ENCODE measurements at regions not wholly inside any gene's neighbourhood (a gene's known extent, or its start where the extent isn't known, plus 50 kb on each side); places are given as distances from the start of the nearest gene placed in this dataset.

DNA sequence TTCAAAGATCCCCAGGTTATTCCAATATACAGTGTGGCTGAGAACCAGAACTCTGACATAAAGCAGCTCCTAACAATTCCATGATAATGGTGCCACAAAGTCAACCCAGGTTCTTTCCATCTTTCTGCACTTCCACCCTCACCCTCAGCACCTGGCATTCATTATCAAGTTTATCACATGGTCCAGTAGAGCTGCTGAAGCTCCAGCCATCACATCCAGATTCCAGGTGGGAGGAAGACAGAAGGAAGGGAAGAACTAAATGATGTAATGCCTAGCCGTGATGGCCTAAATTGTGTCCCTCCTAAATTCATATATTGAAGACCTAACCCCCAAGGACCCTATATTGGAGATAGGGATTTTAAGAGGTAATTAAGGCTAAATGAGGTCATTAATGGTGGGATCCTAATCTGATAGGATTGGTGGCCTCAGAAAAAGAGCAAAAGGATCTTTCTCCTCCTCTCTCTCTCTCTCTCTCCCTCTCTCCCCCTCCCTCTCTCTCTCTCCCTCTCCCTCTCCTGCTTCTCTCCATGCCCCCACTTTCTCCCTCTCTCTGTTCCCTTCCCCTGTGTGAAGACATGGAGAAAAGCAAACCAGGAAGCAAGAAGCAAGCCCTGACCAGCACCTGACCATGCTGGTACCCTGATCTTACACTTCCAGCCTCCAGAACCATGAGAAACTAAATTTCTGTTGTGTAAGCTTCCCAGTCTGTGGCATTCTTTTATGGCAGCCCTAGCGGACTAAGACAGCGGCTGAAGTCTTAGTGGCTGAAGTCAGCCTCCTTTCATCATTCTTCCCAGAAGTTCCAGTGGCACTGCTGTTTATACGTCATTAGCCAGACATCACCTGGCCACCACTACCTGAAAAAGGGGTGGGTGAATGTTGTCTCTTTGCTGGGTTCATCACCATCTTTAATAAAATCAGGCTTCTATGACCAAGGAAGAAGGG, 369.7 kb upstream of the PROK2 start:
- Mint-ChIP-seq H3K27me3 (ENCODE audit: unreplicated experiment) (peaks cover 3% of the 10 kb centered on the region), H3K27ac (ENCODE audit: unreplicated experiment) (peak overlapping the region; percentile 40), H3K4me3 (ENCODE audit: unreplicated experiment) (no peak overlapping the region), H3K36me3 (ENCODE audit: unreplicated experiment) (no peaks in the 10 kb centered on the region), H3K9me3 (ENCODE audit: unreplicated experiment) (no peaks in the 10 kb centered on the region), H3K4me1 (ENCODE audit: unreplicated experiment) (peaks cover 18% of the 10 kb centered on the region)
- no peak for DNase-seq (ENCODE audit: extremely low spot score, unreplicated experiment)
- TF ChIP-seq, protein P1, sequence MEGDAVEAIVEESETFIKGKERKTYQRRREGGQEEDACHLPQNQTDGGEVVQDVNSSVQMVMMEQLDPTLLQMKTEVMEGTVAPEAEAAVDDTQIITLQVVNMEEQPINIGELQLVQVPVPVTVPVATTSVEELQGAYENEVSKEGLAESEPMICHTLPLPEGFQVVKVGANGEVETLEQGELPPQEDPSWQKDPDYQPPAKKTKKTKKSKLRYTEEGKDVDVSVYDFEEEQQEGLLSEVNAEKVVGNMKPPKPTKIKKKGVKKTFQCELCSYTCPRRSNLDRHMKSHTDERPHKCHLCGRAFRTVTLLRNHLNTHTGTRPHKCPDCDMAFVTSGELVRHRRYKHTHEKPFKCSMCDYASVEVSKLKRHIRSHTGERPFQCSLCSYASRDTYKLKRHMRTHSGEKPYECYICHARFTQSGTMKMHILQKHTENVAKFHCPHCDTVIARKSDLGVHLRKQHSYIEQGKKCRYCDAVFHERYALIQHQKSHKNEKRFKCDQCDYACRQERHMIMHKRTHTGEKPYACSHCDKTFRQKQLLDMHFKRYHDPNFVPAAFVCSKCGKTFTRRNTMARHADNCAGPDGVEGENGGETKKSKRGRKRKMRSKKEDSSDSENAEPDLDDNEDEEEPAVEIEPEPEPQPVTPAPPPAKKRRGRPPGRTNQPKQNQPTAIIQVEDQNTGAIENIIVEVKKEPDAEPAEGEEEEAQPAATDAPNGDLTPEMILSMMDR (IDR thresholded peaks at IDR 0.05), result no peak

DNA sequence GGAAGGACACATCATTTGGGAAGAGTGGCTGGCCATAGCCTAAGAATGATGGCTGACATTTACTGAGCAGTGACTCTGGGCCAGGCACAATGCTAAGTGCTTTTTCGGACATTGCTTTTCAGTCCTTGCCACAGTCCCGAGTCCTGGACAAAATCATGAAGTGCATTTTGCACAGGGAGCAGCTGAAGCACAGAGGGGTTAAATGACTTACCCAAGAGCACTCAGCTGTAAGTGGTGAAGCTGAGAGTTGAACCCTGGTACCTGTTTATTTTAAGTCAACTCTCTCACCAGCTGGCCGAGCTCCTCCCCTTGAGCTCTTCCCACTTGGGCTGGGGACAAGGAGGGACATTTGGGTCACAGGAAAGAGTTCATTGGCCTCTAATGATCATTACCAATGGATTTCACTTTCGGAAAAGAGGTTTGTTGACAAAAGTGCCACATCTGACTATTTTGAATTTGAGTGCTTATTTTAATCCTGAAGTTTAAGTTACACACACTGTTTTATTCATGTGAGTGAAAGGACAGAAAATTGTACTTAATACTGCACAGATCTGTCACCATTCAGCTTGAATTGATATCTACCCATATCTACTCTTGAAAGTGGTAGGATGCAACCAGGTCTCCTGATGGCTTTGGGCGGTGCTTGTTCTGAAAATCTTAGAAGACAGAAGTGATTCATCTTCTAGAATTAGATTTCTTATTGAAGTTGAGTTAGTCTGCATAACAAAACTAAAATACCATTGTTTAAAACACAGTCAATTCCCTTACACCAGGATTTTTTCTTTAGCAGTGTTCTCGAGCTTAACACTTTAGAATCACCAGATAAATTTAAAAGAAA, 368.7 kb upstream of the PROK2 start:
- TF ChIP-seq, protein P1 (IDR thresholded peaks at IDR 0.05), result no peak
- Mint-ChIP-seq H3K4me1 (ENCODE audit: unreplicated experiment) (peaks cover 18% of the 10 kb centered on the region), H3K27me3 (ENCODE audit: unreplicated experiment) (no peaks in the 10 kb centered on the region), H3K4me3 (ENCODE audit: unreplicated experiment) (no peak overlapping the region), H3K27ac (ENCODE audit: unreplicated experiment) (no peak overlapping the region), H3K9me3 (ENCODE audit: unreplicated experiment) (no peaks in the 10 kb centered on the region), H3K36me3 (ENCODE audit: unreplicated experiment) (no peaks in the 10 kb centered on the region)
- DNase-seq (ENCODE audit: extremely low spot score, unreplicated experiment), result no peak

DNA sequence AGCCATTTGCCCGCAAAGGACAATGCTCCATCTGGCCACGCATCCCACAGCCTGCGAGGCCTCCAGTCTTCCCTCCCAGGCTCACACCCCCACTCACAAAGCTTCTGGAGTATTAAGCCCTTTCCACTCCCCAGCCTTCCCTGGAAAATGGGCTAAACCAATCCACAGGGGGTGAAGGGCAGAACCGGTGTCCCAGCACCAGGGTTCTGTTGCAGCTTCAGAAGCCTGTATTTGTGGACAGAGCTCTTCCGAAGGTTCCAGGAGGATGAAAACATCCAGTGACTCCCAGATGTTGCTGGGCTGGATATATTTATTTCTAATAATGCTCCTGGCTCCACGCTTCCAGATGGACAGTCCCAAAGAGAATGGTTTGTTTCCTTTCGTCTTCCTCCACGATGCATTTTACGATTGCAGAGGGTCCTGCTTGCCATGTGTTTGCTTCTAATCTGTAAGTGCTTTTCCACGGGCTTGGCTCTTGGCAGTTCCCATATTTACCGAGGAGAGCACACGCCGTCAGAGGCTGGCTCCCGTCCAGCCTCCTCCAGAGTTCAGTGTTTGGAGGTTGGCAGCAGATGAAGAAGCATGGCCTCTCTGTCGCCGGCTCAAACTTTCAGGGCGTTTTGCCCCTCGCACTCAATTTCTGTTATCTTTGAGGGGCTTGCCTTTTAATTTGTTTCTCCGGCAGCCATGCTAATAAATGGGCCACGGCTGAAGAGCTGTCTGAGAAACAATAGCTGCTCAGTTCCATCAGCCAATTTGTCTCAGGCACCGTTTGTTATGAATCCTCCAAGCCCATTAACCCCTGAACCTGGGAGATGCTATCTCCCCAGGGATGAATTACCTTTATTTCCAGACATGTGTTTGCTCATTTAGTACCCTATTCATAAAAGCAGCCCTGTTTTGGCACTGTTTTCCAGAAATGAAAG, 367.9 kb upstream of the PROK2 start:
- no peak for DNase-seq (ENCODE audit: extremely low spot score, unreplicated experiment)
- Mint-ChIP-seq H3K4me3 (ENCODE audit: unreplicated experiment) (no peak overlapping the region), H3K36me3 (ENCODE audit: unreplicated experiment) (no peaks in the 10 kb centered on the region), H3K27me3 (ENCODE audit: unreplicated experiment) (peaks cover 6% of the 10 kb centered on the region), H3K9me3 (ENCODE audit: unreplicated experiment) (no peaks in the 10 kb centered on the region), H3K4me1 (ENCODE audit: unreplicated experiment) (peaks cover 18% of the 10 kb centered on the region), H3K27ac (ENCODE audit: unreplicated experiment) (no peak overlapping the region)
- TF ChIP-seq, protein P1 (IDR thresholded peaks at IDR 0.05), result no peak

DNA sequence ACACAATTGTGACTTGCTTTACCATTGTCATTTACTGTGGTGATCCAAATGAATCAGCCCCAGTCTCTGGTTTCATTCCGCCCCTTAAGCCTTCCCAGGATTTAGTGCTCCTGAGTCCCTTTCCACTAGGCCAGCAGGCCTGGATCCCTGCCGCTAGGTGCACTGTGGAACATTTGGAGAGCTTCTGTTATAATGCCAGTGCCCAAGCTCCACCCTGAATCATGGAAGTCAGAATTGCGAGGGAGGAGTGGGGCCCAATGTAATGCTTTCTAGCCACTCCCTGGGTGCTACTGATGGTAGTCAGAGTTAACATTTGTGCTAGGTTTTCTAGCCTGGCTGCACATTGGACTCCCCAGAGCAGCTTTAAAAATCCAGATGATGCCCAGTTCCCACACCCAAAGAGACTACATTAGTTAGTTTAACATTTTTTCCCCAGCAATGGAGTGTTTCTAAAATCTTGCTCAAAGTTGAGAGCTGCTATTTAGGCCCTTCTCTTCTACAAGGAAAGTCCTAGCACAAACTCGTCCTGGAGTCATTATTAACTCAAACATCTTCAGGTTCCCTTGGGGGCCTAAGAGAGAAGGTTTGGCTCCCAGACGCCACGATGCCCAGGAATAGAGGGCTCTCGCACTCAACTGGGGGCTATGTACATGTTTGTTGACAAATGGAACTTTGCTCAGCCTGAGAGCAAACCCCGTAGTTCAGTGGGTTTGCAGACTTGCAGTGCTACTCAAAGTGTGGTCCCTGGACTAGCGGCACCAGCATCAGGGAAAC, 366.7 kb upstream of the PROK2 start:
- H3K9me3 Mint-ChIP-seq (ENCODE audit: unreplicated experiment), result no peaks in the 10 kb centered on the region
- H3K27me3 Mint-ChIP-seq (ENCODE audit: unreplicated experiment), result peaks cover 6% of the 10 kb centered on the region
- no peak overlapping the region for H3K27ac Mint-ChIP-seq (ENCODE audit: unreplicated experiment)
- DNase-seq (ENCODE audit: extremely low spot score, unreplicated experiment), result no peak
- peaks cover 18% of the 10 kb centered on the region for H3K4me1 Mint-ChIP-seq (ENCODE audit: unreplicated experiment)
- H3K4me3 Mint-ChIP-seq (ENCODE audit: unreplicated experiment), result no peak overlapping the region
- no peaks in the 10 kb centered on the region for H3K36me3 Mint-ChIP-seq (ENCODE audit: unreplicated experiment)
- TF ChIP-seq, protein P1 (IDR thresholded peaks at IDR 0.05), result no peak

Measured in osteocyte (in vitro differentiated cells).